Skeletal muscle cell (primary cell): ENCODE measurements at regions not wholly inside any gene's neighbourhood (a gene's known extent, or its start where the extent isn't known, plus 50 kb on each side); places are given as distances from the start of the nearest gene placed in this dataset.
"Not testable (repeated sequence)": the region's sequence is repeated elsewhere in the genome, so short reads cannot be mapped to it uniquely, and the experiment has no call there.

ENCODE experiments used
- DNase-seq: peaks from one replicate; pipeline ENCODE4 v3.0.0-alpha.2; 2010; ENCODE audit warnings: low read depth
- H3K4me3 ChIP-seq: 2 replicates; pipeline ENCODE4 v1.5.1; 2011; ENCODE audit warnings: low read depth, mild to moderate bottlenecking, control low read depth, low read length, moderate library complexity

DNA sequence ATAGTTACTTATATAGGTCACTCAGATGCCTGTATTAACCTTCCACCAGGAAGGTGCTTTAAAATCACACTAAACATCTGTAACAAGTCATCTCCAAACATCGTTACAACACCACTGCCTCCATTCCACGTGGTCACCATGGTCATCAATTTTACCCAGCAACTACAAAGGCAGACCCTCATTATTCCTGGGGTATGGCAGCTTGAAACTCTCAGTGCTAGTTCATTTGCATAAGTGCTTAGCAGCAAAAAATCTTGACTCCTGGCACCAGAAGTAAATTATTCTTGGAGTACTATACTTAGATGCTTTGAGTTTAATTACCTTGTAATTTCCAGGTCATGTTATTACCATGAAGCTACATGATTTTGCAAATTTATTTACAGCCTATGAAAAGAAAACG lies 250.6 kb downstream of the KBTBD8 start:
- no peak for DNase-seq
- no peak overlapping the region for H3K4me3 ChIP-seq

GRCh38 chr3:67252906-67253305 lies 254.8 kb downstream of the KBTBD8 start:
- not testable (repeated sequence) for H3K4me3 ChIP-seq, DNase-seq

GRCh38 chr3:67278015-67278618 lies 280.0 kb downstream of the KBTBD8 start:
- no peak overlapping the region for H3K4me3 ChIP-seq
- DNase-seq: no peak

GRCh38 chr3:67286586-67286985 lies 288.5 kb downstream of the KBTBD8 start:
- no peak for DNase-seq
- H3K4me3 ChIP-seq: no peak overlapping the region

DNA sequence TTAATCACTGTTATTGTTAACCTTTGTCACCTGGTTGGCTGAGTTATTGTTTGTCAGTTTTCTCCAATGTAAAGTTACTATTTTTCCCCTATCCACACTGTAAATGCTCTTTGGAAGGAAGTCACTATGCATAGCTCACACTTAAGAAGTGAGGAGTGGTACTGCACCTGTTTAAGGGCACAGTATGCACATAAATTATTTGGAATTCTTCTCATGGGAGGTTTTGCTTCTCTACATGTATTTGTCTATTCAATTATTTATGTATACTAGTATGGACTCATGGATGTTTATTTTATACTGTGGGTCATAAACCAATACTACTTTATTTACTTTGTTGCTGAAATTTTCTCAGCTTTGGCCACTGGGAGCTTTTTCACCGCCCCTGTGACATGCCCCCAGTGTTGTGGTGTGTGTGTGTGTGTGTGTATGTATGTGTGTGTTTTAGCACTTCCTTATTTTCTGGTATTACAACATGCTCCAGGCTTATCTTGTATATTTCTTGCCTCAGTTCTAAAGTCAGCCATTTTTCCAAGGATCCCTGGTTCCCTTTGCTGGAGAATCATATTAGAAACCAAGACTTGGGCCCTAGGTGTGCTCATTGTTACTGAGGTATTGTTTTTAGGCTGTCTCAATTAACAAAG lies 290.5 kb downstream of the KBTBD8 start:
- no peak overlapping the region for H3K4me3 ChIP-seq
- DNase-seq: no peak

DNA sequence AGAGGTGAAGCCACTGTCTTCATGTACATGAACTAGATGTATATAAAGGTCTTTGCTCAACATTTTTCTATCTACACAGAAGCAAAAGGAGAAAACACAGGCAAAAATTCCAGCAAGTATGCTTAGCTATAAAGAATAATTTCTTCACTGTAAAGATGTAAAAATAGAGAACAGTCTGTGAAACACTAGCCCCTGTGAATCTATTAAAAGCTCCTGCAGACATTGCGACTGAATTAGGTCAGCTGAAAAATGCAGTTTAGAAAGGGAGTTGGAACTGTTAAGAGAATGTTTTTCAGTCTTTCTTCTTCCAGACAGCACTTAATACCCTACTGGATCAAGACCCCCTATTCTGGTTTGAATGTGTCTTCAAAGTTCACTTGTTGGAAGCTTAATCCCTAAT lies 291.5 kb downstream of the KBTBD8 start:
- no peak overlapping the region for H3K4me3 ChIP-seq
- no peak for DNase-seq

DNA sequence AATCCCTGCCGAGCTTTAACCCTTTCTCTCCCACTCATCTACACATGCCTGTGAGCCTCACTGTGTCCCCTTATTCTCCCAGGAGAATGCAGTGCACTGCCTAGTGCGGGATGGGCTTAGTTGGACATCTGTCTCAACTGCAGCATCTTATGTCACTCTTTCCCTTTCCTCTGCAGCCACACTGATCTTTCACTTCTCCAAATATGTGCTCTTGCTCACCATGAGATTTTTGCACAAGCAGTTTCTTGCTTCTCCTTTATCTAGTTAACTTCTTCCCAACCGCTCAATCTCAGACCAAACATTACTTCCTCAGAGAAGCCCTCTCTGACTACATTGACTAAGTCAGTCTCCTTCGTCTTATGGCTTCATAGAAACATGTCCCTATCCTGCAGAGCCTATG lies 292.3 kb downstream of the KBTBD8 start:
- no peak overlapping the region for H3K4me3 ChIP-seq
- DNase-seq: no peak

- no peak overlapping the region for H3K4me3 ChIP-seq
- no peak for DNase-seq
Observed at GRCh38 chr3:67291287-67292252, 293.5 kb downstream of the KBTBD8 start.

GRCh38 chr3:67292356-67293121 lies 294.4 kb downstream of the KBTBD8 start:
- peak; percentile 4 for DNase-seq
- no peak overlapping the region for H3K4me3 ChIP-seq

DNA sequence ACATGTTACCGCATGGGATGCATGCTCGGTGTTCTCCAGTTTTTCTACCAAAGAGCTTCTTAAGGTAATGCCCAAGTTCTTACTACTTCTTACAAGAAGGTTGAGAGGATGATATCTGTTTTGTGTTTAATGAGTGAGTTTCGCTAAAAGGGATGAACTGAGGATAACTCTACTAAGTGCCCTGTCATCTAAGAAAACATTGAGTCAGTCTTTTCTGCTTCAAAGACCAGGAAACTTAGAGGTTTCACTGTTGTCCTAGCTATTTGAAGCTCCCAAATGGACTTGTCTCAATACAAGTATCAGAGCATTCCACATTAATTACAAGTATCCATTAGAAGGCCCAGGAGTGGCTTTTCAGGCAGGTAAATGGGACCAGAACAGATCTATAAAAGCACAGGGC lies 296.2 kb downstream of the KBTBD8 start:
- no peak for DNase-seq
- no peak overlapping the region for H3K4me3 ChIP-seq

DNA sequence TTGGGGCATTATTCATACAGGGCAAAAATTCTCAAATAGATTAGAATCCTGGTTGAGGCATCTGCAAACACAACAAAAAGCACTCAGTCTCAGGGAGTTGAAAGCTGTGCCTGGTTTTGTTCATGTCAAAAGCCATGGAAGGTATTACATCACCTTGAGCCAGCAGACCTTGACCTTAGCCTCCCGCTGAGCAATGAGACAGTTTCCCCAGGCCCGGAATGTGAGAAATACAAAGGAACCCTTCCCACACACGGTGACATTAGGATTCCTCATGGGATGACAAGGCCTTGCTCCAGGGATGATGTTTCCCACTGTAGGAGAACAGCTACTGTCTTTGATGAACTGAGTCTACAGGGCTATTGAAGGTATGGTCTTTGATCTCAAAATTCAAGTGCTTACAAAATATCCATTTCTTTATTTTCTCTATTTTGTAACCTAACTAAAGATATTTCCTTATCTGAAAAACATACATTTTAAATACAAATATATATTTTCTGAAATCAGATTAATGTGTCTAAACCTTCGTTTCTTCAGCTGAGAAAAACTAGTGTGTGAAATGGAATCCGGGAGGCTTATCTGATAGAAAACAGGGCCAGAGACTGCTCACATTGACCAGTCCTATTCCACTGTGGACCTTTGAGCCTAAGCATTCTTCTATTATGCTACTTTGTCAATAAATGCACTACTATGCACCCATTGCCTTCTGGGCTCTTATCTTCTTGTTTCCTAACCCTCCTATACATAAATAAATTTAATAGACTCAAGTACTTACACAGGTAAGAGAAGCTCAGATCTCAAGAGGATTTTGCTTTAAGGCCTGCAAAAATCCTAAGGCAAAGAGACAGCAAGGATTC lies 298.2 kb downstream of the KBTBD8 start:
- H3K4me3 ChIP-seq: no peak overlapping the region
- DNase-seq: no peak

- no peak overlapping the region for H3K4me3 ChIP-seq
- DNase-seq: no peak
Observed at GRCh38 chr3:67297715-67298475, 299.8 kb downstream of the KBTBD8 start.

DNA sequence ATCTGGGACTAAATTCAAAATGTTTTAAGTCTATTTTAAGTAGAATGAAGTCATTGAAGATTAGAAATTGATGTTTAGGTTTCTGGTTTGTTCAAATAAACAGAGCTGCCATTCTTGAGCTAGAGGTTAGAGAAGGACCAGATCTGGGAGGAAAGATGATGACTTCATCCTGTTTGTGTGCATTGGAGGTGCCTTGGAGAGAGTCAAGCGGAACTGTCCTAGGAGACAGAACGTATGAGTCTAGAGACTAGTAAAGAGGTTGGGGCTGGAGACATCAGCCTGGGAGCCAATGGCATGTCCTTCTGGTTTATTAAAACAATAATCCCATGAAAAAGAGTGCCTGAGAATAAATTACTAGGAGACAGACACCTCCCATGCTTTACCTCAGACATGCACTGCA lies 303.4 kb downstream of the KBTBD8 start:
- H3K4me3 ChIP-seq: no peak overlapping the region
- DNase-seq: no peak

DNA sequence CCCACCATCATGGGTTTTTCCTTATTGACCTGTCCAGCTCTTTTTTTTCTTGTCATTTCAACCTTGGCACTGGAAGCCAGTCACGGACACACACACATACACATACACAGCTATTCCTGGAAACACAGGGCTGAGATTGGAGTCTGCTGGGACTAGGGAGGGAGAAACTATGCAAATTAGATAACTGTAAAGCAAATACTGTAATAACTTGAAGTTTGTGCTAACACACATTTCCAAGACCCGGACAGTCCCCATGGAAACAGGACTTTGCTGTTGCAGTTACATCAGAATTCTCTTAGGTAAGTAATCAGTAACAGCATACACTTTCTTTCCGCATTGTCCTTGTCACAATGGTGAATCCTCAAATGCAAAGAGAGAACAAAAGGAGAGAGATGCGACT lies 304.4 kb downstream of the KBTBD8 start:
- H3K4me3 ChIP-seq: no peak overlapping the region
- DNase-seq: no peak

DNA sequence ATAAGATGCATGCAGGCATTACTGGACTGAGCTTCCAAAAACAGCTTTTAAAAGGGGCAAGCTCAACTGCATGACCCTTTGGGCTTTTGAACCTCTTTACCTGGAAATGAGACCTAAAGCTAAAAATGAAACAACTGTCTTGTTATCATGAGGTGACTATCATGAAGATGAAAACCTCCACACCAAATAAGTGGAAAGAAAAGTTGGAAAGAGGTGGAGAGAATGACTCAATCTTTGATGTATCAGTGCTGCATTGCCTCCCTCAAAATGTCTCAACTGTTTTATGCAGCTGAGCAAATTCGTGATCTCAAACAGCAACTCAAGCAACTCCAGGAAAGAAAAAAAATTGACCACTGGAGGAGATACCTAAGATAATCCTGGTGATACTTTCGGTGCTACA lies 307.1 kb downstream of the KBTBD8 start:
- no peak for DNase-seq
- H3K4me3 ChIP-seq: no peak overlapping the region

DNA sequence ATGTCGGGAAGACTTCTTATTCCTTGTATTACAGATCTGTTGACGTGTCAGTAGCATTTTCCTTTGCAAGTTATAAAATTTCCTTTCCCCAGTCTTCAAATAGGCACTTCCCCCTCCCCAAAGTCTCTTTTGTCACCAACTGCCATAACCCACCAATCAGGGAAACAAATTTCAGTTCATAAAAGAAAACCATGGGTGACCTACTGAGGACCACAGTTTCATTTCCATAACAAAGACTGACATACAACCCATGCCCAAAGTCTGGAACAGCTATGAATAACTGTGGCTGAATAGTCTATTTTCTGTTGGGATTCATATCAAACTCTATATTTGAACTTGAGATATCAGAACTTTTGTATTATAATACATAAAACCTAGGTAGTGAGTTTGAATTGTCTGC lies 307.8 kb downstream of the KBTBD8 start:
- no peak overlapping the region for H3K4me3 ChIP-seq
- no peak for DNase-seq

GRCh38 chr3:67311440-67311839 lies 313.3 kb downstream of the KBTBD8 start:
- no peak overlapping the region for H3K4me3 ChIP-seq
- DNase-seq: no peak

DNA sequence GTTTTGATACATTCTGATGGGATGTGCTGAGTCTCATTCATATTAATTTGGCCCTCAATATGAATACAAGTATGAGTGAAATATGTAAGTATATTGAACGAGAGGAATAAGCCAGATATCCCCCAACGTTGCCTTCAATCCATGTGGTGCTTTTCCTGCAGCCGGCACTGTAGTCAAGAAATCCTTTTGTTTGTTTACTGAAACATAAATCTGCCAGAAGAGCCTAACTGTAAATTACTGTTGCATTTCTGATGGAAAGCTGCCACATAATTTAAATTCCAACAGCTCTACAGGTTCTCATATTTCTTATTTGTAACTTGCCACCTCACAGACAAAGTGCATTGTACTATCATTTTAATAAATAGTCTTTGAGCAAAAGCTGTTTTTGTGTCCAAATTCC lies 314.0 kb downstream of the KBTBD8 start:
- DNase-seq: no peak
- H3K4me3 ChIP-seq: no peak overlapping the region
